B cell (primary cell): ENCODE measurements at regions not wholly inside any gene's neighbourhood (a gene's known extent, or its start where the extent isn't known, plus 50 kb on each side); places are given as distances from the start of the nearest gene placed in this dataset.
"Not testable (repeated sequence)": the region's sequence is repeated elsewhere in the genome, so short reads cannot be mapped to it uniquely, and the experiment has no call there.

Experiments used
- ATAC-seq: fragments of 200-7000 bp; cut with Tn5 transposase; one replicate; pipeline ENCODE4 v1.10.0; 2021; ENCODE audit warnings: low read depth, mild to moderate bottlenecking, moderate number of reproducible peaks, moderate library complexity
- CTCF ChIA-PET: fragments of 350-600 bp; sonication (Branson Sonifier 250); formaldehyde crosslinking; loops from one replicate; lab custom pipeline; 2021; ENCODE audit warnings: antibody characterized with exemption, inconsistent platforms; lab: Charles Lee
- POLR2A ChIA-PET: fragments of 350-600 bp; sonication (Branson Sonifier 250); formaldehyde crosslinking; loops from one replicate; lab custom pipeline; 2021; ENCODE audit warnings: antibody characterized with exemption; lab: Charles Lee
- DNase-seq: peaks from one replicate; pipeline ENCODE4 v3.0.0; 2013
- H2AFZ ChIP-seq: 2 replicates; pipeline ENCODE4 v1.6.1; 2012; ENCODE audit warnings: mild to moderate bottlenecking, low read depth, low read length; ENCODE audit not compliant: insufficient read depth, poor library complexity, severe bottlenecking
- H3K27ac ChIP-seq, 2 donors: 1 replicate in 1 of 2; 2 replicates in 1 of 2; pipeline ENCODE4 v1.5.1; 2012 to 2013; ENCODE audit warnings: low read length in 2 of 2, mild to moderate bottlenecking in 2 of 2, moderate library complexity in 1 of 2
- H3K27me3 ChIP-seq, 4 experiments: fragments of 200-600 bp in 1 of 4; sonication (generic) in 1 of 4; replicated peaks in 1 of 4; 1 replicate in 2 of 4; 2 replicates in 2 of 4; pipeline versions ENCODE4 v1.6.1 to v1.7.0; 2013 to 2016; ENCODE audit warnings: low read length in 3 of 4, mild to moderate bottlenecking in 2 of 4, mixed read lengths in 1 of 4, moderate library complexity in 1 of 4; ENCODE audit not compliant: insufficient read depth in 4 of 4, control insufficient read depth in 3 of 4; ENCODE audit errors: control extremely low read depth in 1 of 4
- H3K36me3 ChIP-seq, 2 experiments: replicated peaks in 1 of 2; 1 replicate in 1 of 2; 2 replicates in 1 of 2; pipeline versions ENCODE4 v1.6.1 to v1.7.1; 2013; ENCODE audit warnings: low read length in 1 of 2; ENCODE audit not compliant: insufficient read depth in 2 of 2, control insufficient read depth in 1 of 2; ENCODE audit errors: control extremely low read depth in 1 of 2, extremely low read depth in 1 of 2
- H3K4me1 ChIP-seq, 2 donors: fragments of 200-600 bp in 1 of 2; sonication (generic) in 1 of 2; 1 replicate in 1 of 2; 2 replicates in 1 of 2; pipeline versions ENCODE4 v1.5.1 to v1.6.1; 2013 to 2017; ENCODE audit warnings: low read length in 2 of 2; ENCODE audit not compliant: control insufficient read depth in 2 of 2, insufficient read depth in 2 of 2
- H3K4me2 ChIP-seq: replicated peaks from 2 replicates; pipeline ENCODE3; 2012; ENCODE audit warnings: mild to moderate bottlenecking, low read depth, low read length; ENCODE audit not compliant: poor library complexity, severe bottlenecking
- H3K4me3 ChIP-seq, 5 experiments: fragments of 200-600 bp in 1 of 5; sonication (generic) in 1 of 5; 1 replicate in 3 of 5; 2 replicates in 2 of 5; pipeline versions ENCODE4 v1.5.1 to v1.7.0; 2011 to 2016; ENCODE audit warnings: low read length in 4 of 5, mild to moderate bottlenecking in 4 of 5, low read depth in 2 of 5, control low read depth in 1 of 5, moderate library complexity in 1 of 5; ENCODE audit not compliant: insufficient read depth in 1 of 5; ENCODE audit errors: control extremely low read depth in 1 of 5, extremely low read depth in 1 of 5
- H3K79me2 ChIP-seq: fragments of 200-600 bp; sonication (generic); one replicate; pipeline ENCODE4 v1.6.0; 2016; ENCODE audit warnings: low read length; ENCODE audit not compliant: control insufficient read depth, insufficient read depth
- H3K9ac ChIP-seq: fragments of 200-600 bp; sonication (generic); 2 replicates; pipeline ENCODE4 v1.6.1; 2017; ENCODE audit warnings: mild to moderate bottlenecking, low read length, moderate library complexity
- H3K9me3 ChIP-seq, 3 donors: one replicate each; pipeline versions ENCODE4 v1.6.1 to v1.7.1; 2013; ENCODE audit warnings: low read length in 2 of 3; ENCODE audit not compliant: control insufficient read depth in 2 of 3, insufficient read depth in 1 of 3; ENCODE audit errors: control extremely low read depth in 1 of 3
- H4K20me1 ChIP-seq: 2 replicates; pipeline ENCODE4 v1.6.0; 2012; ENCODE audit warnings: mild to moderate bottlenecking, low read length; ENCODE audit not compliant: insufficient read depth, control insufficient read depth, poor library complexity, severe bottlenecking
- H3K27ac Mint-ChIP-seq: one replicate; pipeline ENCODE4 v1.8.0; 2021; ENCODE audit warnings: mixed read lengths
- H3K27me3 Mint-ChIP-seq: one replicate; pipeline ENCODE4 v1.8.0; 2021; ENCODE audit warnings: mixed read lengths
- H3K4me1 Mint-ChIP-seq: one replicate; pipeline ENCODE4 v1.8.0; 2021; ENCODE audit warnings: mixed read lengths
- H3K4me3 Mint-ChIP-seq: one replicate; pipeline ENCODE4 v1.8.0; 2021; ENCODE audit warnings: mixed read lengths
- H3K9me3 Mint-ChIP-seq: one replicate; pipeline ENCODE4 v1.8.0; 2022; ENCODE audit warnings: mixed read lengths; ENCODE audit not compliant: insufficient read depth
- CTCF ChIP-seq: fragments of 200-600 bp; IDR thresholded peaks from one replicate; pipeline ENCODE4 v1.8.0; 2022; ENCODE audit warnings: antibody characterized with exemption, mild to moderate bottlenecking
- EZH2 ChIP-seq: IDR thresholded peaks from 2 replicates; pipeline ENCODE4 v1.6.1; 2012; ENCODE audit warnings: borderline replicate concordance, low read depth, mild to moderate bottlenecking, moderate library complexity, low read length; ENCODE audit not compliant: insufficient read depth, poor library complexity, severe bottlenecking
- WGBS: methylation state at CpG from one replicate; pipeline ENCODE4 v1.1.5; 2013; ENCODE audit warnings: missing lambda C conversion rate; ENCODE audit not compliant: insufficient coverage; 5-methylcytosine and 5-hydroxymethylcytosine counted together
- intact Hi-C: fragments of 100-400 bp; cut with micrococcal nuclease; formaldehyde crosslinking; loops from one replicate; pipeline ENCODE4 v1.10.0; 2022

GRCh38 chr12:131311764-131312163 lies 358.1 kb downstream of the ADGRD1 start:
- Mint-ChIP-seq H3K9me3 (no peaks in the 10 kb centered on the region), H3K27ac (no peak overlapping the region)
- 61% methylated on average over 8 of the region's 10 CpGs for WGBS

GRCh38 chr12:131312382-131312781 lies 358.7 kb downstream of the ADGRD1 start:
- H3K27me3 Mint-ChIP-seq = peaks cover 27% of the 10 kb centered on the region
- H3K4me3 ChIP-seq, H2AFZ ChIP-seq, CTCF ChIA-PET, ATAC-seq, H3K9me3 Mint-ChIP-seq, H3K79me2 ChIP-seq, H3K27ac ChIP-seq, H3K4me3 Mint-ChIP-seq, H3K4me1 Mint-ChIP-seq, H3K27ac Mint-ChIP-seq, H3K27me3 ChIP-seq, H3K9ac ChIP-seq, H3K4me2 ChIP-seq, H4K20me1 ChIP-seq, H3K9me3 ChIP-seq, DNase-seq, H3K36me3 ChIP-seq, POLR2A ChIA-PET, H3K4me1 ChIP-seq: not testable (repeated sequence)
- 60% methylated on average over 2 of the region's 9 CpGs for WGBS
- intact Hi-C loops = loop anchor here (5.0 kb wide), 1 partner anchor 330 kb away; no protein-coding TSS in a partner anchor

More at GRCh38 chr12:131311764-131312163, 358.1 kb downstream of the ADGRD1 start:
- Histone ChIP-seq H3K36me3 (no peaks in the 10 kb centered on the region), H3K4me1 (no peaks in the 10 kb centered on the region), H4K20me1 (no peaks in the 10 kb centered on the region), H3K4me2 (no peak overlapping the region), H2AFZ (no peak overlapping the region), H3K4me3 (no peak overlapping the region), H3K9ac (no peak overlapping the region), H3K27me3 (peaks cover 0 to 7% (median 0%) of the 10 kb centered on the region in 4 experiments), H3K9me3 (peaks cover 0 to 2% (median 0%) of the 10 kb centered on the region in 3 donors), H3K79me2 (no peaks in the 10 kb centered on the region), H3K27ac (no peak overlapping the region)
- ChIA-PET POLR2A (no interaction called here), CTCF (no interaction called here)
- TF ChIP-seq CTCF (no peak), EZH2 (no peak)
- intact Hi-C loops = loop anchor here (5.0 kb wide), 1 partner anchor 331 kb away; no protein-coding TSS in a partner anchor
- DNase-seq (no peak), ATAC-seq (no peak)
- Mint-ChIP-seq H3K27me3 (peaks cover 27% of the 10 kb centered on the region), H3K4me1 (peaks cover 4% of the 10 kb centered on the region), H3K4me3 (no peak overlapping the region)
